HAP-1 (cell line): ENCODE measurements at regions not wholly inside any gene's neighbourhood (a gene's known extent, or its start where the extent isn't known, plus 50 kb on each side); places are given as distances from the start of the nearest gene placed in this dataset.

Experiments used
- DNase-seq, 2 experiments: peaks; one replicate each; pipeline ENCODE4 v3.0.0-alpha.2; 2016 to 2020; ENCODE audit warnings: low spot score in 2 of 2
- H3K27me3 ChIP-seq: fragments of 250-450 bp; sonication (Bioruptor Pico); 2 replicates; pipeline ENCODE4 v1.5.1; 2020; ENCODE audit warnings: low read depth, mild to moderate bottlenecking, moderate library complexity
- H3K36me3 ChIP-seq: fragments of 250-450 bp; sonication (Bioruptor Pico); replicated peaks from 2 replicates; pipeline ENCODE4 v1.5.1; 2020; ENCODE audit warnings: mild to moderate bottlenecking
- H3K4me1 ChIP-seq: fragments of 250-450 bp; sonication (Bioruptor Pico); 2 replicates; pipeline ENCODE4 v1.5.1; 2020; ENCODE audit warnings: mild to moderate bottlenecking
- H3K4me3 ChIP-seq: fragments of 250-450 bp; sonication (Bioruptor Pico); 2 replicates; pipeline ENCODE4 v1.5.1; 2020; ENCODE audit warnings: mild to moderate bottlenecking, moderate library complexity
- H3K9me3 ChIP-seq: fragments of 250-450 bp; sonication (Bioruptor Pico); 2 replicates; pipeline ENCODE4 v1.5.1; 2020; ENCODE audit warnings: mild to moderate bottlenecking, moderate library complexity
- in situ Hi-C: fragments of 300-500 bp; cut with MboI; formaldehyde crosslinking; loops from 3 replicates; pipeline ENCODE4 v1.14.3; 2020; ENCODE audit warnings: low sequenced_read_pairs, inconsistent platforms, mixed read lengths

GRCh38 chr11:104306862-104307474 is 143.0 kb upstream of the PDGFD start:
- in situ Hi-C loops, result no loop called here
- H3K36me3 ChIP-seq, result no peaks in the 10 kb centered on the region
- H3K27me3 ChIP-seq, result no peaks in the 10 kb centered on the region
- no peak overlapping the region for H3K4me3 ChIP-seq
- H3K4me1 ChIP-seq, result no peaks in the 10 kb centered on the region
- no peaks in the 10 kb centered on the region for H3K9me3 ChIP-seq
- DNase-seq, result no peak

GRCh38 chr11:104301776-104302175 is 137.8 kb upstream of the PDGFD start:
- no peaks in the 10 kb centered on the region for H3K9me3 ChIP-seq
- H3K36me3 ChIP-seq, result no peaks in the 10 kb centered on the region
- no peak for DNase-seq
- no peaks in the 10 kb centered on the region for H3K4me1 ChIP-seq
- H3K27me3 ChIP-seq, result no peaks in the 10 kb centered on the region
- in situ Hi-C loops, result no loop called here
- no peak overlapping the region for H3K4me3 ChIP-seq

- no peak overlapping the region for H3K4me3 ChIP-seq
- no peaks in the 10 kb centered on the region for H3K36me3 ChIP-seq
- H3K4me1 ChIP-seq, result no peaks in the 10 kb centered on the region
- DNase-seq, result no peak
- no peaks in the 10 kb centered on the region for H3K27me3 ChIP-seq
- in situ Hi-C loops, result no loop called here
- H3K9me3 ChIP-seq, result no peaks in the 10 kb centered on the region
Measured at GRCh38 chr11:104291646-104292045, 127.7 kb upstream of the PDGFD start.

DNA sequence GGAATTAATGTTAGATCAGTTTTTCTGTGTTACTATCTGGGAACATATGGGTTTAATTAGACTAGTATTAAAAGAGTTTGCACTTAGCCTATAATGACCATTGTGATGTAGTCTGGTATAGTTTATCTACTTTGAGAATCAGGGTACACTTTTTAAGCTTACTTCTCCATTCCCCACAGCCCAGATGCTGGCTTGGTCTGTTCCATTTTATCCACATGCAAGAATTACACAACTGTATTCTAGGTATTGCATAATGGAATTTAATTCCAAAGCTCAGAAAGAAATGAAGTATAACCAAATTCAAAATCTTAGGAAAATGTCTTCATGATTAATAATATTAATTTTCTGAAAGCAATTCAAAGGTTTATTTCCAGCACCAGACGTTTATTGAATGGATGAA is 122.2 kb upstream of the PDGFD start:
- Histone ChIP-seq H3K4me3 (no peak overlapping the region), H3K27me3 (no peaks in the 10 kb centered on the region), H3K4me1 (no peaks in the 10 kb centered on the region), H3K9me3 (no peaks in the 10 kb centered on the region), H3K36me3 (no peaks in the 10 kb centered on the region)
- in situ Hi-C loops, result no loop called here
- no peak for DNase-seq

GRCh38 chr11:104279587-104279986 is 115.6 kb upstream of the PDGFD start:
- H3K9me3 ChIP-seq, result no peaks in the 10 kb centered on the region

GRCh38 chr11:104275992-104276391 is 112.0 kb upstream of the PDGFD start:
- H3K27me3 ChIP-seq, result no peaks in the 10 kb centered on the region
- no peak for DNase-seq
- no peaks in the 10 kb centered on the region for H3K36me3 ChIP-seq
- H3K4me3 ChIP-seq, result no peak overlapping the region
- no peaks in the 10 kb centered on the region for H3K4me1 ChIP-seq
- no peaks in the 10 kb centered on the region for H3K9me3 ChIP-seq
- in situ Hi-C loops, result no loop called here

More at GRCh38 chr11:104279587-104279986, 115.6 kb upstream of the PDGFD start:
- no peak for DNase-seq
- H3K4me1 ChIP-seq, result no peaks in the 10 kb centered on the region
- no peak overlapping the region for H3K4me3 ChIP-seq
- in situ Hi-C loops, result no loop called here
- no peaks in the 10 kb centered on the region for H3K27me3 ChIP-seq
- no peaks in the 10 kb centered on the region for H3K36me3 ChIP-seq

DNA sequence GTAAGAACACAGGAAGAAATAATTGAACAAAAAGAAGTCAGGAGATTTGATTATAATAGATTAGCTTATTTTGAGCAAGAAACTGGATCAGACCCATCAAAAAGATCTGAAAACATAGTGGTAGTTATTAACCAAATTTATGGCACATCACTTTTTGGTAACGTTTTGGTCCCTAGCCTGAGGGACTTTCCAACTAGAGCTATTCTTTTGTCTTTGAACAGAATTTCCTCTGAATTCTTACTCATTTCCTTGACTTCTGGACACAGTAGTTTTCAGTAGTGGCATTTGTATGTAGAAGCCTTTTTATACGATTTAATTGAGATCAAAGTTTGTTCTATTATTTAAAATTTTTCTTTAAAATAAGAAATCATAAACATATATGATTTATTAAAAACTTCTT is 96.5 kb upstream of the PDGFD start:
- no peaks in the 10 kb centered on the region for H3K36me3 ChIP-seq
- H3K4me3 ChIP-seq, result no peak overlapping the region
- no peak for DNase-seq
- no peaks in the 10 kb centered on the region; the same call in 1 of the 2 replicates for H3K4me1 ChIP-seq
- no peaks in the 10 kb centered on the region for H3K9me3 ChIP-seq
- H3K27me3 ChIP-seq, result no peaks in the 10 kb centered on the region
- in situ Hi-C loops, result no loop called here

DNA sequence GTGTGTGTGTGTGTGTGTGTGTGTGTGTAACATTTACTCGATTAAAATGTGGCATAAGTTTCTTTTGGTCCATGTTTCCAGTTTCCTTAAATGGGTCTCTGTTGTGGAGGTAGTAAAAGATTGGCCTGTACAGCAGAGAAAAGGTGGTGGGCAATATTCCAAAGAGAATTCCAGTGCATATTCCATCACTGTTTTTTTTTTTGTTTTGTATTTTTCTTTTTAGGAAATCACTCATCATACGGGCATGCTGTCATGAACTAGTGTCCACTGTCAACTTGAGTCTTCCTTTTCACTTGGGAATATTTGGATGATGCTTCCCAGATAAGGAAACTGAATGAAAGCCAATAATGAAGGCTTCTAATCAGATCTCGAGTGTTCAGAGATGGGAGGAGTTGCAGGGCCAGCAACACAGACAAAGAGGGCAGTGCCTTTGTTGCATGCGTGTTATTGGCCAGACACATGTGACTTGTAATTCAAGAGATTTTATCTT is 95.2 kb upstream of the PDGFD start:
- no peaks in the 10 kb centered on the region; the same call in 1 of the 2 replicates for H3K4me1 ChIP-seq
- H3K9me3 ChIP-seq, result no peaks in the 10 kb centered on the region
- no peaks in the 10 kb centered on the region for H3K36me3 ChIP-seq
- H3K4me3 ChIP-seq, result no peak overlapping the region
- no peak for DNase-seq
- H3K27me3 ChIP-seq, result no peaks in the 10 kb centered on the region
- in situ Hi-C loops, result no loop called here

DNA sequence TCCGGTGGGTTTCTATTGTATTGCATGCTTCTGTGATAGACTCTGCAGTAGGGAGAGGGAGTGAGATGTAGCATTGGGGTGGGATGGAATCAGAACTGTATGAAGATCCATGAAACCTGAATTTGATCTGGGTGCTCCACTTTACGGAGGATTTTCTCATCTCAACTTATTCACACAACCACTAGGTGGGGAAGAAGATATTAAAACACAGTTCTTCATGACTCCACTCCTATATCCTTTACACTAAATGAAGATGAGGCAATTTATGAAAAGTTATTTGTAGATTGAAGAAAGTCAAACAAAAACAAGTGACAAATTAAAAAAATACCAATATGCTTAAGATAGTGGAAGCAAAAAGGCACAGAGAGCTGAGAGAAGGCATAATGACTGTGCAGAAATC is 92.6 kb upstream of the PDGFD start:
- no peaks in the 10 kb centered on the region for H3K27me3 ChIP-seq
- no peaks in the 10 kb centered on the region for H3K4me1 ChIP-seq
- no peaks in the 10 kb centered on the region for H3K36me3 ChIP-seq
- in situ Hi-C loops, result no loop called here
- DNase-seq, result no peak
- no peak overlapping the region for H3K4me3 ChIP-seq
- H3K9me3 ChIP-seq, result no peaks in the 10 kb centered on the region

DNA sequence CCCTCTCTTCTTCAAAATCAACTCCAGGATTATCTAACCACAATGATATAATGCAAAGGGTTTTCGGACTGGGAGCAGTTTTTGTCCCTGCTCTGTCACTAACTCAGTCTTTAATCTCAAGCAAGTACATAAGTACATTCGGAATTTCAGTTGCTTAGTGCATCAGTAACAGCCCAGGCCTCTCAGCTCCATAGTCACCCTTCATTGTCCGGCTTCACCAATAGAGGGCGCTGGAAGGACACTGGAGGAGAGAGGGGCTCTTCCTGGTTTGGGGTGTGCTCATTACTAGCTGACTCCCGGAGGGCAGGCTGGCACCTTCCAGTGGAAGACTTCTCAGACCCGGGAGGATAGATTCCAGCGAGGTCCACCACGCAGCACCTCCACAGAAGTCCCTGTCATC is 90.4 kb upstream of the PDGFD start:
- Histone ChIP-seq H3K4me3 (no peak overlapping the region), H3K27me3 (no peaks in the 10 kb centered on the region), H3K9me3 (no peaks in the 10 kb centered on the region), H3K4me1 (no peaks in the 10 kb centered on the region), H3K36me3 (no peaks in the 10 kb centered on the region)
- in situ Hi-C loops, result no loop called here
- DNase-seq, result peak; percentile 20 to 76

DNA sequence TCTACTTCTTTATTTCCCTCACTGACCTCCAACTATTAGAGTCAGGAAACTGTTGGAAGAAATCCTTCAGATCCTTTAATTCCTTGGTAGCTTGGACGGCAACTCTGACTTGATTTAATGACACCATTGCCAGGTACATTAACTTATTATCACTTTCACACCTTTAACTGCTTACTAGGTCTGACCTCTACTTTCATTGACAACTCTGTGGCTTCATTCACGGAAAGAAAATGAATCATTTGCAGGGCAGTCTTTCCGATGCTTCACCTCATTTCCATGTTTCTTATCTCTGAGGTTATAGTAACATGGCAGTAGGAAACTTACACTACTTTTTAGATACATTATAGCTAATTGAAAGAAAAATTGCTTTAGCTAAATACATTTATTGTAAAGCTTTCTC is 82.6 kb upstream of the PDGFD start:
- Histone ChIP-seq H3K4me3 (no peak overlapping the region), H3K9me3 (no peaks in the 10 kb centered on the region), H3K27me3 (no peaks in the 10 kb centered on the region), H3K36me3 (no peaks in the 10 kb centered on the region), H3K4me1 (no peaks in the 10 kb centered on the region)
- no peak for DNase-seq
- in situ Hi-C loops, result no loop called here

- DNase-seq, result no peak
- in situ Hi-C loops, result no loop called here
Measured at GRCh38 chr11:104238916-104239315, 75.0 kb upstream of the PDGFD start.

GRCh38 chr11:104225047-104225446 is 61.1 kb upstream of the PDGFD start:
- no peak for DNase-seq
- H3K9me3 ChIP-seq, result no peaks in the 10 kb centered on the region
- no peaks in the 10 kb centered on the region for H3K36me3 ChIP-seq
- no peaks in the 10 kb centered on the region for H3K4me1 ChIP-seq
- H3K4me3 ChIP-seq, result no peak overlapping the region
- in situ Hi-C loops, result no loop called here
- H3K27me3 ChIP-seq, result no peaks in the 10 kb centered on the region

More at GRCh38 chr11:104238916-104239315, 75.0 kb upstream of the PDGFD start:
- H3K9me3 ChIP-seq, result no peaks in the 10 kb centered on the region
- H3K27me3 ChIP-seq, result no peaks in the 10 kb centered on the region
- no peaks in the 10 kb centered on the region for H3K36me3 ChIP-seq
- no peak overlapping the region for H3K4me3 ChIP-seq
- H3K4me1 ChIP-seq, result no peaks in the 10 kb centered on the region

GRCh38 chr11:104222464-104222863 is 58.5 kb upstream of the PDGFD start:
- Histone ChIP-seq H3K27me3 (no peaks in the 10 kb centered on the region), H3K4me1 (no peaks in the 10 kb centered on the region), H3K4me3 (no peak overlapping the region), H3K36me3 (no peaks in the 10 kb centered on the region), H3K9me3 (no peaks in the 10 kb centered on the region)
- in situ Hi-C loops, result no loop called here
- no peak for DNase-seq

- Histone ChIP-seq H3K36me3 (no peaks in the 10 kb centered on the region), H3K4me1 (no peaks in the 10 kb centered on the region), H3K27me3 (no peaks in the 10 kb centered on the region), H3K4me3 (no peak overlapping the region), H3K9me3 (no peaks in the 10 kb centered on the region)
- in situ Hi-C loops, result no loop called here
- no peak for DNase-seq
Measured at GRCh38 chr11:104221455-104221854, 57.5 kb upstream of the PDGFD start.
